ENCODE measurements at regions not wholly inside any gene's neighbourhood (a gene's known extent, or its start where the extent isn't known, plus 50 kb on each side); places are given as distances from the start of the nearest gene placed in this dataset.

DNA sequence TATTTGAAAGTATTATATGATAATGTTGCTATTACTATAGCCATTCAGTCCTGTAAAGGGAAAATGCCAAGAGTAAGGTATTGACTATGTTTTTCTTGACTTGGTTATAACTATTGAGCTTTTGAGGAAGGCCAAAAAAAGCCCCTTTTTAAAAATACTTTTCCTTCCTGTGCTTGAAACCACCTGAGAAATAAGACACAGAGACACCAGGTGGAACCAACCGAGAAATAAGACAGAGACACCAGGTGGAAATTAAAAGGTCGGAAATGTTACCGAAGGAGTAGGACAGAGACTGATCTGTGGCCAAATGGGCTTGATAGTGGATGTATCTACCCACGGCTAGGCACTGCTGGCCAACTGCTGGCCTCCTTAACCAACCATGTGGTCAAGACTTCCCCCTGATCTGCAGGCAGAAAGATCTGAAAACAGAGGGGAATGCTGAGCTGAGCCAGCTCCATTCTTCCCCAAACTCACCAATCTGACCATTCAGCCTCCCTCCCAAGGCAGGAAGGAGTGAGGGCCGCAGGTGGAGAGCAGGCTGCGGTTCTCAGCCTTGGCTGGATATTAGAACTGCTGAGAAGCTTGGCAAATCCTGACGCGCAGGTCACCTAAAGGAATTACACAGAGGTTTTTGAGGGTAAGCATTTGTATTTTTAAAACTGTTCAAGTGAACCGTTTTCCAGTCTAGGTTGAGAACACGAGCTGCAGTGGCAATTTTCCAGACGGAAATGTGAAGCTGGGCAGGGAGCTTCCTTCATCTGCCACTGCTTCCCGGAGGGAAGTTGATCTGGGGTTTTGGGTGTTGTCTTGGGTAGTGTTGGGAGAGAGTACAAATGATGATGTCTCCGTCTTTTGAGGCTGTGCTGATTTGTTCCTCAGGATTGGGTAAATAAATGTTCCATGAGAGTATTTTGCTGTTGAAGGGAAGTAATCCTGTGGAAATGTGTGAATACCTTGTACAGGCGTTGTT, 121.7 kb upstream of the EXOC2 start:
- TF ChIP-seq POLR2A (IDR thresholded peaks at IDR 0.05), result no peak
- TF ChIP-seq CTCF (IDR thresholded peaks at IDR 0.05), result no peak
